ENCODE measurements at regions not wholly inside any gene's neighbourhood (a gene's known extent, or its start where the extent isn't known, plus 50 kb on each side); places are given as distances from the start of the nearest gene placed in this dataset.

- H3K36me3 ChIP-seq: no peaks in the 10 kb centered on the region
- intact Hi-C loops (cut with DNase I): no loop called here
- H3K9me3 ChIP-seq: no peaks in the 10 kb centered on the region
- ATAC-seq (no peak), DNase-seq (no peak)
- H3K27ac ChIP-seq: no peak overlapping the region
- H3K4me1 ChIP-seq: no peaks in the 10 kb centered on the region
- H3K27me3 ChIP-seq (ENCODE audit: low read depth): no peaks in the 10 kb centered on the region
- TF ChIP-seq, protein P1, sequence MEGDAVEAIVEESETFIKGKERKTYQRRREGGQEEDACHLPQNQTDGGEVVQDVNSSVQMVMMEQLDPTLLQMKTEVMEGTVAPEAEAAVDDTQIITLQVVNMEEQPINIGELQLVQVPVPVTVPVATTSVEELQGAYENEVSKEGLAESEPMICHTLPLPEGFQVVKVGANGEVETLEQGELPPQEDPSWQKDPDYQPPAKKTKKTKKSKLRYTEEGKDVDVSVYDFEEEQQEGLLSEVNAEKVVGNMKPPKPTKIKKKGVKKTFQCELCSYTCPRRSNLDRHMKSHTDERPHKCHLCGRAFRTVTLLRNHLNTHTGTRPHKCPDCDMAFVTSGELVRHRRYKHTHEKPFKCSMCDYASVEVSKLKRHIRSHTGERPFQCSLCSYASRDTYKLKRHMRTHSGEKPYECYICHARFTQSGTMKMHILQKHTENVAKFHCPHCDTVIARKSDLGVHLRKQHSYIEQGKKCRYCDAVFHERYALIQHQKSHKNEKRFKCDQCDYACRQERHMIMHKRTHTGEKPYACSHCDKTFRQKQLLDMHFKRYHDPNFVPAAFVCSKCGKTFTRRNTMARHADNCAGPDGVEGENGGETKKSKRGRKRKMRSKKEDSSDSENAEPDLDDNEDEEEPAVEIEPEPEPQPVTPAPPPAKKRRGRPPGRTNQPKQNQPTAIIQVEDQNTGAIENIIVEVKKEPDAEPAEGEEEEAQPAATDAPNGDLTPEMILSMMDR (IDR thresholded peaks at IDR 0.05): no peak
- no peak overlapping the region for H3K4me3 ChIP-seq
Measured at GRCh38 chr5:29777373-29777772, 1416.1 kb upstream of the CDH6 start.

- no peak overlapping the region for H3K4me3 ChIP-seq
Measured at GRCh38 chr5:29770936-29771335, 1422.5 kb upstream of the CDH6 start.

GRCh38 chr5:29769474-29769873 is 1424.0 kb upstream of the CDH6 start:
- Histone ChIP-seq H3K9me3 (no peaks in the 10 kb centered on the region), H3K4me3 (no peak overlapping the region), H3K4me1 (no peaks in the 10 kb centered on the region), H3K27ac (no peak overlapping the region), H3K36me3 (no peaks in the 10 kb centered on the region), H3K27me3 (ENCODE audit: low read depth) (no peaks in the 10 kb centered on the region)
- ATAC-seq: no peak
- TF ChIP-seq, protein P1 (IDR thresholded peaks at IDR 0.05): no peak
- intact Hi-C loops (cut with DNase I): no loop called here
- no peak for DNase-seq

More at GRCh38 chr5:29770936-29771335, 1422.5 kb upstream of the CDH6 start:
- H3K36me3 ChIP-seq: no peaks in the 10 kb centered on the region
- intact Hi-C loops (cut with DNase I): no loop called here
- no peaks in the 10 kb centered on the region for H3K4me1 ChIP-seq
- H3K9me3 ChIP-seq: no peaks in the 10 kb centered on the region
- H3K27ac ChIP-seq: no peak overlapping the region
- ATAC-seq: no peak
- no peaks in the 10 kb centered on the region for H3K27me3 ChIP-seq (ENCODE audit: low read depth)
- TF ChIP-seq, protein P1 (IDR thresholded peaks at IDR 0.05): no peak
- DNase-seq: no peak

DNA sequence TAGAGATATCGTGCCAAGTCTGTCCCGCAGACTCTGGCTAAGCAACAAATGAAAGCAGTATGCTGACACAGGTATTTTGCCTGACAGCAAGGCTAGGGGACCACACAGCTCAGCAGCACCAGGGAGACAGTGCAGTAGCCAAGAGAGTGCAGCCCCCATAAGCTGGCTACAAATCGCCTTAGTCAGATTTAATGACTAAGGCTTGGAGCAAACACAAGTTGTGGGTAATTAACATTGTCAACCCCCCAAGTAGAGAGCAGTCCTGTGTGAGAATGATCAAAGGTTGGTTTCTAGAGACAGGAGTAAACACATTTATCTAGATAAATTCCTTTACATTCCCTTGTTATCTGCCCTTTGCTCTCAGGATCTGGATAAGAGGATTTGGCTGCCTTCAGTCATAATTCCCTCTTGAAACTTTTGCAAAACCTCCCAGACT is 1434.5 kb upstream of the CDH6 start:
- DNase-seq: no peak
- no peaks in the 10 kb centered on the region for H3K4me1 ChIP-seq
- no peak overlapping the region for H3K27ac ChIP-seq
- H3K27me3 ChIP-seq (ENCODE audit: low read depth): no peaks in the 10 kb centered on the region
- H3K9me3 ChIP-seq: no peaks in the 10 kb centered on the region
- TF ChIP-seq, protein P1 (IDR thresholded peaks at IDR 0.05): no peak
- H3K36me3 ChIP-seq: no peaks in the 10 kb centered on the region
- no peak for ATAC-seq
- intact Hi-C loops (cut with DNase I): no loop called here
- H3K4me3 ChIP-seq: no peak overlapping the region

DNA sequence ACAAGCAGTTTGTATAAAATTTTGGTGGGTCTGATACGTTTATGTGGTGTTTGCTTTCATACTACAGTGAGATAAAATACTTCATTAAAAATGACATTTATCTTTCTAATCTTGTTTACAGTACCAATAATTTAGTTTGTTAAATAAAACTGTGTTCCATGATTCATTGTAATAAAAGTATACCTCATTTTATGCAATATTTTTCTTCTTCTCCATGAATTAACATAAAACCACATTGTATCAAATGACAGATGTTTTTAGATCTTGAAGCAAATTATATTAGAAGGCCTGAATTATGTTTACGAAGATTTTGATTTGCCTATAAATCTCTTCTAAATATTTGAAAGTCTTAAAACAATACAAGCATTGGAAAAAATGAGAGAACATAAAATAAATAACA is 1443.0 kb upstream of the CDH6 start:
- DNase-seq (no peak), ATAC-seq (no peak)
- TF ChIP-seq, protein P1 (IDR thresholded peaks at IDR 0.05): no peak
- no peaks in the 10 kb centered on the region for H3K9me3 ChIP-seq
- intact Hi-C loops (cut with DNase I): no loop called here
- no peak overlapping the region for H3K4me3 ChIP-seq
- no peaks in the 10 kb centered on the region for H3K4me1 ChIP-seq
- H3K27ac ChIP-seq: no peak overlapping the region
- no peaks in the 10 kb centered on the region for H3K36me3 ChIP-seq
- H3K27me3 ChIP-seq (ENCODE audit: low read depth): no peaks in the 10 kb centered on the region

DNA sequence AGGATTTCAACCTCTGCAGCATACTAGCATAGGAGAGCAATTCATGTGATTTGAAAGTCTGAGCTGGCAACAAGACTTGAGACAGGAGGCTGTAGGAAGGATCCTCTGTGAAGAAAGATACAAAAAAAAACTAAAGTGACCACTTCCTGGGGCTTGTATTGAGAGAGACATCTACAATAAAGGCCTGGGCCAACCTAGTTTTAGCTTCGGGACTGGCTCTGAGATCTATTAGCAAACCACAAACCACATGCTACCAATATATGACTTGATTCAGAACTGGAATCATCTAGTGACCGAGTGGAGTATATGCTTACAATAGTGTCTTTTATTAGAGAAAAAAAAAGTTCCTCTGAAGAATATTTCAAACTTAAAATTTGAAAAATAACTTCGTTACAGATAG is 1448.9 kb upstream of the CDH6 start:
- H3K36me3 ChIP-seq: no peaks in the 10 kb centered on the region
- H3K4me1 ChIP-seq: no peaks in the 10 kb centered on the region
- H3K9me3 ChIP-seq: no peaks in the 10 kb centered on the region
- ATAC-seq (no peak), DNase-seq (no peak)
- H3K4me3 ChIP-seq: no peak overlapping the region
- TF ChIP-seq, protein P1 (IDR thresholded peaks at IDR 0.05): no peak
- intact Hi-C loops (cut with DNase I): no loop called here
- H3K27ac ChIP-seq: no peak overlapping the region
- H3K27me3 ChIP-seq (ENCODE audit: low read depth): no peaks in the 10 kb centered on the region
